SK-N-SH treated with all-trans-retinoic acid at 6 μM for 48 hours (cell line): ENCODE measurements at regions not wholly inside any gene's neighbourhood (a gene's known extent, or its start where the extent isn't known, plus 50 kb on each side); places are given as distances from the start of the nearest gene placed in this dataset.

Experiments used
- ATAC-seq: fragments of 200-7000 bp; cut with Tn5 transposase; 3 replicates; pipeline ENCODE4 v1.9.1; 2020; ENCODE audit warnings: mild to moderate bottlenecking, moderate library complexity
- ARNTL ChIP-seq: fragments of 450-650 bp; formaldehyde crosslinking; IDR thresholded peaks from 2 replicates; pipeline ENCODE4 v1.5.0; 2020; ENCODE audit warnings: low read depth, mild to moderate bottlenecking, moderate library complexity, borderline replicate concordance
- BACH2 ChIP-seq: fragments of 250-450 bp; sonication (Bioruptor Pico); IDR thresholded peaks from 2 replicates; pipeline ENCODE4 v1.9.0; 2021; ENCODE audit warnings: mild to moderate bottlenecking, borderline replicate concordance
- CREB5 ChIP-seq: fragments of 250-450 bp; sonication (Bioruptor Pico); IDR thresholded peaks from 2 replicates; pipeline ENCODE4 v1.5.1; 2020; ENCODE audit warnings: low read depth, mild to moderate bottlenecking, moderate library complexity
- CSDC2 ChIP-seq: fragments of 250-450 bp; sonication (Bioruptor Pico); IDR thresholded peaks from 2 replicates; pipeline ENCODE4 v1.5.0; 2020; ENCODE audit warnings: mild to moderate bottlenecking, moderate library complexity
- CSRNP3 ChIP-seq: fragments of 250-450 bp; sonication (Bioruptor Pico); IDR thresholded peaks from 2 replicates; pipeline ENCODE4 v1.5.1; 2021; ENCODE audit warnings: mild to moderate bottlenecking, moderate library complexity
- ESRRG ChIP-seq: fragments of 250-450 bp; sonication (Bioruptor Pico); IDR thresholded peaks from 2 replicates; pipeline ENCODE4 v1.6.1; 2021; ENCODE audit warnings: mild to moderate bottlenecking
- GLIS3 ChIP-seq: fragments of 250-450 bp; sonication (Bioruptor Pico); IDR thresholded peaks from 2 replicates; pipeline ENCODE4 v1.5.0; 2020; ENCODE audit warnings: mild to moderate bottlenecking, moderate library complexity
- ISL1 ChIP-seq: fragments of 250-450 bp; sonication (Bioruptor Pico); IDR thresholded peaks from 2 replicates; pipeline ENCODE4 v2.1.2; 2022; ENCODE audit warnings: mild to moderate bottlenecking, moderate library complexity
- PATZ1 ChIP-seq: fragments of 250-450 bp; sonication (Bioruptor Pico); IDR thresholded peaks from 2 replicates; pipeline ENCODE4 v1.8.0; 2020; ENCODE audit warnings: mild to moderate bottlenecking, moderate library complexity, borderline replicate concordance
- POU6F1 ChIP-seq: fragments of 250-450 bp; sonication (Bioruptor Pico); IDR thresholded peaks from 2 replicates; pipeline ENCODE4 v1.8.0; 2021; ENCODE audit warnings: low read depth, mild to moderate bottlenecking, moderate library complexity, borderline replicate concordance
- PPARA ChIP-seq: fragments of 250-450 bp; sonication (Bioruptor Pico); IDR thresholded peaks from 2 replicates; pipeline ENCODE4 v1.5.0; 2020; ENCODE audit warnings: mild to moderate bottlenecking, borderline replicate concordance
- RARB ChIP-seq: fragments of 250-450 bp; sonication (Bioruptor Pico); IDR thresholded peaks from 2 replicates; pipeline ENCODE4 v1.8.0; 2021; ENCODE audit warnings: mild to moderate bottlenecking, moderate library complexity
- SNAI2 ChIP-seq: fragments of 250-450 bp; sonication (Bioruptor Pico); IDR thresholded peaks from 2 replicates; pipeline ENCODE4 v1.5.0; 2020; ENCODE audit warnings: mild to moderate bottlenecking, moderate library complexity
- TCF4 ChIP-seq: fragments of 250-450 bp; sonication (Bioruptor Pico); IDR thresholded peaks from 2 replicates; pipeline ENCODE4 v1.8.0; 2021; ENCODE audit warnings: mild to moderate bottlenecking, moderate library complexity, borderline replicate concordance
- TOX ChIP-seq: fragments of 250-450 bp; sonication (Bioruptor Pico); IDR thresholded peaks from 2 replicates; pipeline ENCODE4 v1.8.0; 2021; ENCODE audit warnings: mild to moderate bottlenecking, moderate library complexity, borderline replicate concordance
- TSHZ2 ChIP-seq: fragments of 250-450 bp; sonication (Bioruptor Pico); IDR thresholded peaks from 2 replicates; pipeline ENCODE4 v1.5.0; 2020; ENCODE audit warnings: mild to moderate bottlenecking, moderate library complexity
- ZC3H10 ChIP-seq: fragments of 250-450 bp; sonication (Bioruptor Pico); IDR thresholded peaks from 2 replicates; pipeline ENCODE4 v1.5.1; 2021; ENCODE audit warnings: mild to moderate bottlenecking, moderate library complexity
- ZFP3 ChIP-seq: fragments of 250-450 bp; sonication (Bioruptor Pico); IDR thresholded peaks from 2 replicates; pipeline ENCODE4 v1.5.0; 2020; ENCODE audit warnings: mild to moderate bottlenecking, moderate library complexity
- ZFP30 ChIP-seq: fragments of 450-650 bp; formaldehyde crosslinking; IDR thresholded peaks from 2 replicates; pipeline ENCODE4 v1.5.0; 2022; ENCODE audit warnings: mild to moderate bottlenecking, moderate library complexity
- ZNF565 ChIP-seq: fragments of 450-650 bp; formaldehyde crosslinking; conservative IDR thresholded peaks from 2 replicates; pipeline ENCODE4 v1.5.0; 2020; ENCODE audit warnings: low read depth, mild to moderate bottlenecking, moderate library complexity
- ZNF70 ChIP-seq: fragments of 450-650 bp; formaldehyde crosslinking; IDR thresholded peaks from 2 replicates; pipeline ENCODE4 v1.5.0; 2020; ENCODE audit warnings: mild to moderate bottlenecking, moderate library complexity
- ZNF8 ChIP-seq: fragments of 450-650 bp; formaldehyde crosslinking; IDR thresholded peaks from 2 replicates; pipeline ENCODE4 v1.5.0; 2020; ENCODE audit warnings: mild to moderate bottlenecking, moderate library complexity

GRCh38 chr13:111458739-111459138, 138.3 kb downstream of the TEX29 start:
- TF ChIP-seq ARNTL (CRISPR knock-in tag) (no peak), TOX (CRISPR knock-in tag) (no peak), ZNF565 (CRISPR knock-in tag) (no peak), ZNF8 (CRISPR knock-in tag) (no peak), ZFP3 (CRISPR knock-in tag) (no peak), ESRRG (CRISPR knock-in tag) (no peak), ZC3H10 (CRISPR knock-in tag) (no peak), POU6F1 (CRISPR knock-in tag) (no peak), ZNF70 (no peak), PPARA (CRISPR knock-in tag) (no peak), SNAI2 (CRISPR knock-in tag) (no peak), ZFP30 (CRISPR knock-in tag) (no peak), GLIS3 (CRISPR knock-in tag) (no peak), CREB5 (CRISPR knock-in tag) (no peak), ISL1 (CRISPR knock-in tag) (no peak), TSHZ2 (CRISPR knock-in tag) (no peak), BACH2 (CRISPR knock-in tag) (no peak), CSDC2 (CRISPR knock-in tag) (no peak)
- ATAC-seq = no peak

GRCh38 chr13:111459803-111460547, 139.5 kb downstream of the TEX29 start:
- ATAC-seq = no peak; the same call in 2 of the 3 replicates
- TF ChIP-seq ARNTL (CRISPR knock-in tag) = no peak
- TF ChIP-seq CREB5 (CRISPR knock-in tag) = no peak
- TF ChIP-seq ZNF565 (CRISPR knock-in tag) = no peak
- TF ChIP-seq TSHZ2 (CRISPR knock-in tag) = no peak
- no peak for TF ChIP-seq SNAI2 (CRISPR knock-in tag)
- TF ChIP-seq ZC3H10 (CRISPR knock-in tag) = no peak
- TF ChIP-seq GLIS3 (CRISPR knock-in tag) = no peak
- TF ChIP-seq TCF4 = no peak
- no peak for TF ChIP-seq RARB (CRISPR knock-in tag)
- TF ChIP-seq ZNF70 = no peak
- no peak for TF ChIP-seq ZFP3 (CRISPR knock-in tag)
- no peak for TF ChIP-seq ZNF8 (CRISPR knock-in tag)
- no peak for TF ChIP-seq TOX (CRISPR knock-in tag)
- TF ChIP-seq CSDC2 (CRISPR knock-in tag) = no peak
- TF ChIP-seq ESRRG (CRISPR knock-in tag) = no peak
- TF ChIP-seq PATZ1 (CRISPR knock-in tag) = no peak
- TF ChIP-seq BACH2 (CRISPR knock-in tag) = no peak
- no peak for TF ChIP-seq POU6F1 (CRISPR knock-in tag)
- no peak for TF ChIP-seq CSRNP3
